Tibial nerve (tissue), 4 donors: ENCODE measurements at regions not wholly inside any gene's neighbourhood (a gene's known extent, or its start where the extent isn't known, plus 50 kb on each side); places are given as distances from the start of the nearest gene placed in this dataset.
"Not testable (repeated sequence)": the region's sequence is repeated elsewhere in the genome, so short reads cannot be mapped to it uniquely, and the experiment has no call there.

ENCODE experiments used
- DNase-seq, 2 donors: peaks; one replicate each; pipeline ENCODE4 v3.0.0-alpha.2; 2019; ENCODE audit warnings: low spot score in 2 of 2
- H3K27ac ChIP-seq, 4 donors: fragments of 200-600 bp; sonication (generic) in 3 of 4; one replicate each; pipeline ENCODE4 v1.5.1; 2017 to 2019; ENCODE audit warnings: mild to moderate bottlenecking in 1 of 4
- H3K27me3 ChIP-seq, 2 donors: fragments of 200-600 bp; sonication (generic) in 1 of 2; one replicate each; pipeline versions ENCODE4 v1.5.1 to v1.6.0; 2017 to 2019
- H3K36me3 ChIP-seq, 3 donors: fragments of 200-600 bp; sonication (generic); one replicate each; pipeline ENCODE4 v1.5.1; 2018 to 2019
- H3K4me1 ChIP-seq, 4 donors: fragments of 200-600 bp; sonication (generic) in 3 of 4; one replicate each; pipeline ENCODE4 v1.5.1; 2017 to 2019
- H3K4me3 ChIP-seq, 4 donors: fragments of 200-600 bp; sonication (generic) in 3 of 4; one replicate each; pipeline ENCODE4 v1.5.1; 2017 to 2019; ENCODE audit warnings: mild to moderate bottlenecking in 1 of 4, moderate library complexity in 1 of 4
- H3K9me3 ChIP-seq, 4 donors: fragments of 200-600 bp; sonication (generic) in 3 of 4; one replicate each; pipeline ENCODE4 v1.5.1; 2017 to 2019
- EP300 ChIP-seq, 2 donors: sonication (generic); formaldehyde crosslinking; IDR thresholded peaks; one replicate each; pipeline ENCODE4 v1.6.1; 2017; ENCODE audit warnings: antibody characterized with exemption in 2 of 2, mild to moderate bottlenecking in 1 of 2
- POLR2A ChIP-seq, 2 donors: fragments of 450-650 bp; IDR thresholded peaks; one replicate each; pipeline ENCODE4 v1.6.1; 2017; ENCODE audit warnings: antibody characterized with exemption in 2 of 2, mild to moderate bottlenecking in 2 of 2, moderate library complexity in 2 of 2
- WGBS, 2 donors: methylation state at CpG; one replicate each; pipeline ENCODE4 v1.1.5; 2018; 5-methylcytosine and 5-hydroxymethylcytosine counted together
- TF ChIP-seq, protein P1 (sequence below), 5 experiments: fragments of 200-600 bp in 3 of 5; fragments of 450-650 bp in 2 of 5; sonication (generic) in 3 of 5; IDR thresholded peaks; one replicate each; pipeline ENCODE4 v1.5.1; 2016 to 2019; ENCODE audit warnings: antibody characterized with exemption in 5 of 5, mild to moderate bottlenecking in 3 of 5, moderate library complexity in 2 of 5

DNA sequence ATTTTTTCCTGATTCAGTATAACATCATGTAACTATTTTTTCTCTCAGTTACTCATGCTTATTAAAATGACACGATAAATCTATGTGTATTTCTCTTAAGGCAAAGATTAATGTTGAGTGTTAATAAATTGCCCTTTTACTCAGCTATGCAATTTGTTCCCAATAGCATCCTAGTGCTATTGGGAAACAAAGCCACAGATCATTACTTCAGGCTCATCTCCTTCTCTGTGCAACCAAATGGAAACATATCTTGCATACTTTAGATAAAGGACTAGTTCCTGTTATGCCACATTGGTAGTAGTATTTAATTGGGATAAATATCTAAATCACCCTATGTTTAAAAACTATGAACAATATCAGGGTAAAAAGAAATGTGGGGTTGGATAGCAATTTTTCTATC is 106.2 kb downstream of the PLPPR4 start:
- TF ChIP-seq, protein P1, sequence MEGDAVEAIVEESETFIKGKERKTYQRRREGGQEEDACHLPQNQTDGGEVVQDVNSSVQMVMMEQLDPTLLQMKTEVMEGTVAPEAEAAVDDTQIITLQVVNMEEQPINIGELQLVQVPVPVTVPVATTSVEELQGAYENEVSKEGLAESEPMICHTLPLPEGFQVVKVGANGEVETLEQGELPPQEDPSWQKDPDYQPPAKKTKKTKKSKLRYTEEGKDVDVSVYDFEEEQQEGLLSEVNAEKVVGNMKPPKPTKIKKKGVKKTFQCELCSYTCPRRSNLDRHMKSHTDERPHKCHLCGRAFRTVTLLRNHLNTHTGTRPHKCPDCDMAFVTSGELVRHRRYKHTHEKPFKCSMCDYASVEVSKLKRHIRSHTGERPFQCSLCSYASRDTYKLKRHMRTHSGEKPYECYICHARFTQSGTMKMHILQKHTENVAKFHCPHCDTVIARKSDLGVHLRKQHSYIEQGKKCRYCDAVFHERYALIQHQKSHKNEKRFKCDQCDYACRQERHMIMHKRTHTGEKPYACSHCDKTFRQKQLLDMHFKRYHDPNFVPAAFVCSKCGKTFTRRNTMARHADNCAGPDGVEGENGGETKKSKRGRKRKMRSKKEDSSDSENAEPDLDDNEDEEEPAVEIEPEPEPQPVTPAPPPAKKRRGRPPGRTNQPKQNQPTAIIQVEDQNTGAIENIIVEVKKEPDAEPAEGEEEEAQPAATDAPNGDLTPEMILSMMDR (IDR thresholded peaks at IDR 0.05), result no peak
- no peak for TF ChIP-seq EP300 (IDR thresholded peaks at IDR 0.05)
- TF ChIP-seq POLR2A (IDR thresholded peaks at IDR 0.05), result no peak
- Histone ChIP-seq H3K27me3 (no peaks in the 10 kb centered on the region), H3K27ac (no peak overlapping the region), H3K4me3 (no peak overlapping the region), H3K4me1 (peaks cover 0 to 6% (median 0%) of the 10 kb centered on the region in 4 donors), H3K9me3 (no peaks in the 10 kb centered on the region), H3K36me3 (no peaks in the 10 kb centered on the region)
- WGBS, 2 donors, result 95 to 98% methylated on average over 1 of the region's 1 CpG
- no peak for DNase-seq

DNA sequence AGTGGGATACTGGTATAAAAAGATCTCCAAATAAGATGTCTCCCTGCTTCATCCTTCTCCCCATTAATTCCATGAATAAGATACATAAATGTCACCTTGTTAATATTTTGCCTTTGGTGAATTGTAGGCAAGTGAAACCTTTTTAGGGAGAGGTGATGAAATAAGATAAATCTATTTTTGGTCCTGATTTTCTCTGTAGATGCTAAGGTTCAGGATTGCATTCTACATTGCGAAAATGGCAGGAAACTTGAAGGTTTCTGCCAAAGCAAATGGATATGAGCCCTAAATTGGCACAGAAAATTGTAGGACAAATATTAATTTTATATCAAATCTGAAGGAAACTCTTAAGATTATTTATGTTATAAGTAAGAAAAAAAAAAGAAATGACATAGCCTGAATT is 107.1 kb downstream of the PLPPR4 start:
- no peaks in the 10 kb centered on the region for H3K9me3 ChIP-seq
- 84 to 92% methylated on average over 1 of the region's 1 CpG for WGBS, 2 donors
- H3K4me1 ChIP-seq, result no peaks in the 10 kb centered on the region
- H3K27me3 ChIP-seq, result no peaks in the 10 kb centered on the region
- TF ChIP-seq EP300 (IDR thresholded peaks at IDR 0.05) (no peak), POLR2A (IDR thresholded peaks at IDR 0.05) (no peak)
- TF ChIP-seq, protein P1 (IDR thresholded peaks at IDR 0.05), result no peak
- DNase-seq, result no peak
- no peak overlapping the region for H3K4me3 ChIP-seq
- no peak overlapping the region for H3K27ac ChIP-seq
- H3K36me3 ChIP-seq, result no peaks in the 10 kb centered on the region

DNA sequence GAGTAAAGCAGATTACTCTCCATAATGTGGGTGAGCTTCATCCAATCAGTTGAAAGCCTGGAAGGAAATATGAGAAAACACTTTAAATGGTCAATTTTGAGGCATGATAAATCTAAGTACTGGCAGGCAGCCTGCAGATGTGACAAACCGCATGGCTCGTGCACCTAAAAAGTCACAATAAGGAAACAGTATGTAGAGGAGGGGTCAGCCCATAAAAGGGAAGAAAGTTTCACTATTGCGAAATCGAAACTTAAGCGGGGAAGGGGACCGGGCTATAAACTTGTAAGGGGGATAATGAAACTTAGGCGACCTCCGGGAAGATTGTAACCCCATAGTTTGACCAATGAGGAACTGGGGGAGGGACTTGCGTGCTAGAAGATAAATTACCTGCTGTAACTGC is 109.8 kb downstream of the PLPPR4 start:
- no peaks in the 10 kb centered on the region for H3K27me3 ChIP-seq
- no peaks in the 10 kb centered on the region for H3K9me3 ChIP-seq
- WGBS, 2 donors, result 77 to 81% methylated on average over 9 of the region's 9 CpGs
- TF ChIP-seq POLR2A (IDR thresholded peaks at IDR 0.05), result no peak
- TF ChIP-seq EP300 (IDR thresholded peaks at IDR 0.05), result no peak
- TF ChIP-seq, protein P1 (IDR thresholded peaks at IDR 0.05), result no peak
- no peaks in the 10 kb centered on the region for H3K4me1 ChIP-seq
- no peak for DNase-seq
- H3K36me3 ChIP-seq, result no peaks in the 10 kb centered on the region
- no peak overlapping the region for H3K4me3 ChIP-seq
- no peak overlapping the region for H3K27ac ChIP-seq

DNA sequence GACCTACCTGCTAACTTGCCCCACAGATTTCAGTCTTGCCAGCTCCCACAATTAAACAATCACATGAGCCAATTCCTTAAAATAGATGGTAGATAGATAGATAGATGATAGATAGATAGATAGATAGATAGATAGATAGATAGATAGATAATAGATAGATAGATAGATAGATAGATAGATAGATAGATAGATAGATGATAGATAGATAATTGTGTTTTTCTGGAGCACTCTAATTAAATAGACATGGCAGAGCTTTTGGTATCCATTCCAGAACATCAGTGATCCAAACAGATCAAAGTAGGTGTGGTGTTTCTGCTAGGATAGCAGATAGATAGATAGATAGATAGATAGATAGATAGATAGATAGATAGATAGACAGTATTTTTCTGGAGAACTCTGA is 110.4 kb downstream of the PLPPR4 start:
- H3K27me3 ChIP-seq, H3K36me3 ChIP-seq, H3K4me3 ChIP-seq, DNase-seq, H3K4me1 ChIP-seq, H3K9me3 ChIP-seq, H3K27ac ChIP-seq: not testable (repeated sequence)

DNA sequence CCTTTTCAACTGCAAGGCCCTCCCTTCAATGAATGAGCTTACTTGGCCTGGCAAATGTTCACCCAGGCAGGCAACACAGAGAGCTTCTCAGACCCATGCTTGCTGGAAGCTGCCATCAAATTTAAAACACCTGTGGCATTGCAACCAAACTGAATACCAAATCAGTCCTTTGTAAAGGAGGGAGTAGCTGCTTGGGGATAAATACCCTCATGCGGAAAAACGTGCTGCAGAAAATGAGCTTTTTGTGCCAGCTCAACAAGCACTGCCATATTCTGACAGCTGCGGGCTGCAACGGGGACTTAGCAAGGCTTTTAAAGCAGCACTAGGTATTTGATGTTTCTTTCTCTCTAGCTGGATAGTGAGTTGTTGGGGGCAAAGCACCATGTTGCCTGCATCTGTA is 119.7 kb downstream of the PLPPR4 start:
- TF ChIP-seq, protein P1 (IDR thresholded peaks at IDR 0.05), result no peak
- TF ChIP-seq EP300 (IDR thresholded peaks at IDR 0.05), result no peak
- no peak for TF ChIP-seq POLR2A (IDR thresholded peaks at IDR 0.05)
- Histone ChIP-seq H3K9me3 (no peaks in the 10 kb centered on the region), H3K4me3 (no peak overlapping the region), H3K36me3 (no peaks in the 10 kb centered on the region), H3K4me1 (no peaks in the 10 kb centered on the region), H3K27ac (no peak overlapping the region), H3K27me3 (no peaks in the 10 kb centered on the region)
- 73 to 76% methylated on average over 4 of the region's 4 CpGs for WGBS, 2 donors
- DNase-seq, result no peak

DNA sequence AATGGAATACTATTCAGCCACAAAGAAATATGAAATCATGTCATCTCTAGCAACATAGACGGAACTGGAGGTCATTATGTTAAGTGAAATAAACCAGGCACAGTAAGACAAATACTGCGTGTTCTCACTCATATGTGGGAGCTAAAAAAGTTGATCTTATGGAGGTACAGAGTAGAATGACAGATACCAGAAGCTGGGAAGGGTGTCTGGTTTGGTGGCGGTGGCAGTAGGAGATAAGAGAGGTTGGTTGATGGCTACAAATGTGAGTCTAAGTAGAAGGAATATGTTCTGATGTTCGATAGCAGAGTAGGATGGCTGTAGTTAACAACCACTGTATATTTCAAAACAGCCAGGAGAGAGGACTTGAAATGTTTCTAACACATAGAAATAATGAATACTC is 121.6 kb downstream of the PLPPR4 start:
- Histone ChIP-seq H3K36me3 (no peaks in the 10 kb centered on the region), H3K9me3 (no peaks in the 10 kb centered on the region), H3K27me3 (no peaks in the 10 kb centered on the region), H3K27ac (no peak overlapping the region), H3K4me1 (no peaks in the 10 kb centered on the region), H3K4me3 (no peak overlapping the region)
- WGBS, 2 donors, result 85 to 93% methylated on average over 4 of the region's 4 CpGs
- TF ChIP-seq POLR2A (IDR thresholded peaks at IDR 0.05), result no peak
- no peak for TF ChIP-seq EP300 (IDR thresholded peaks at IDR 0.05)
- TF ChIP-seq, protein P1 (IDR thresholded peaks at IDR 0.05), result no peak
- DNase-seq, result no peak
